GM19035 (cell line): ENCODE measurements at regions not wholly inside any gene's neighbourhood (a gene's known extent, or its start where the extent isn't known, plus 50 kb on each side); places are given as distances from the start of the nearest gene placed in this dataset.
"Not testable (repeated sequence)": the region's sequence is repeated elsewhere in the genome, so short reads cannot be mapped to it uniquely, and the experiment has no call there.

ENCODE experiments used
- ATAC-seq: cut with Tn5 transposase; IDR thresholded peaks from one replicate; pipeline ENCODE4 v1.9.1; 2021; ENCODE audit not compliant: unreplicated experiment

DNA sequence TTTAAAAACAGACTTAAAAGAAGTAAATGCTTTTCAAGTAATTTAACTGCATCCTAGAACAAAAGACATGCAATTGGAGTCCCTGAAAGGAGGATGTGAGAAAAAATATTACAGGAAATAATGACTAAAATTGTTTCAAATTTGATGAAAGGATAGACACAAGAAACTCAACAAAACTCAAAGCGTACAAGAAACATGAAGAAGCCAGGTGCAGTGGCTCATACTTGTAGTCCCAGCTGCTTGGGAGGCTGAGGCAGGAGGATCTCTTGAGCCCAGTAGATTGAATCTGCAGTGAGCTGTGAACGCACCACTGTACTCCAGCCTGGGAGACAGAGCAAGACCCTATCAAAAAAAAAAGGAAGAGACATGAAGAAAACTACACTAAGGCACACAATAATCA lies 118.1 kb upstream of the SLC39A10 start:
- no peak for ATAC-seq

DNA sequence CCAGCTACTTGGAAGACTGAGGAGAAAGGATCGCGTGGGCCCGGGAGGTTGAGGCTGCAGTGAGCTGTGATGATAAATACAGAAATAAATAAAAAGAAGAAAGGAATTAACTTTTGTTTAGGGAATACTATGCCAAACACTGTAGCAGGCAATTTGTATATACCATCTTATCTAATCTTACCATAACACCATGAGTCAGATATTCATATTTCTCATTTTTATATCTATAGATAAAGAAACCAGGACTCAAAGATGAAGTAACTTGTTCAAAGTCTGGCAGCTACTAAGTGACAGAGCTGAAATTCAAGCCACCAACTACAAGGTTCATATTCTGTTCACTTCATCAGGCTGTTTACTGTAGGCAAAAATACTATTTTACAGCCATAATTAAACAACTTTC lies 119.2 kb upstream of the SLC39A10 start:
- ATAC-seq = no peak

DNA sequence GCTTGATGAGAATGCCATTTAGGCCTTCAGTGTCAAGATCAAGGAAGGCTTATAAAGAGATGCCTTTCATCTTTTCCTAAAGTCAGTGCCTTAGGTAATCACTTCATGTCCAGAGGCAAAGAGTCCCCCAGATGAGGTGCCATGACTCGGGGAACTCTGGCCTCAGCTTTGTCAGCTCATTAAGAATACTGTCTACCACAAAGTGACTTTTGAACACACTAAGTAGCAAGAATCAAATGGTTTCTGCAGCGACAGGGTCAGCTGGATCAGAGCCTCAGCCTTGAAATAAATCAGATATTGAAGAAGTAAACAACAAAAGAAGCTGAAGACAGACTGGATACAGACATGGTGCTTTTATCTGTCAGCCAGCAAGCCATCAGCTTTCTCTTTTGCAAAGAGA lies 120.1 kb upstream of the SLC39A10 start:
- ATAC-seq = no peak

DNA sequence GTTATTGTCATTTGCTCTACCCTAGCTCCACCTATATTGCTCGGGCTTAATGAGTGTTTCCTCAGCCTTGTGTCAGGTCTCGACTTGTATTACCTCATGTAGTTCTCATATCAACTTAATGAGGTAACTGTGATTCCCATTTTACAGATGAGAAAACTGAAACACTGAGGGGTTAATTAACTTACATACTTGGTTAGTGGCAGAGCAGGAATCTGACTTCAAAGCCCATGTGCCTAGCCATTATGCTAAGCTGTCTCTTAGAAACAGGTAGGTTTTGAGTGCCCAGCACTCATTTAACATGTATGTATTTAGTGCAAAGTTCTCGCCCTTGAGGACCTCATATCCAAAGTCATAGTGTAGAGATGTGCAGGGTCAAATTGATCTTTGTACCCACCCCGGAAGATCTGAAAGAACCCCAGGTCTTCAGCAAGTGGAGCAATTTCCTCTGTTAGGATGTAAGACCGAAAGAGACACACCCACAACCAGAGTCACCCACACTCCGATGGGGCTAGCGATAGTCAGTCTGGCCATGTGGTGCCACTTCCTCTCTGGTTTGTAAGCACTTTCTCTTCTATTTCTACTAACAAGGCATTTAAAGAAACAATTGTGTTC lies 121.0 kb upstream of the SLC39A10 start:
- ATAC-seq = peak; percentile 84

DNA sequence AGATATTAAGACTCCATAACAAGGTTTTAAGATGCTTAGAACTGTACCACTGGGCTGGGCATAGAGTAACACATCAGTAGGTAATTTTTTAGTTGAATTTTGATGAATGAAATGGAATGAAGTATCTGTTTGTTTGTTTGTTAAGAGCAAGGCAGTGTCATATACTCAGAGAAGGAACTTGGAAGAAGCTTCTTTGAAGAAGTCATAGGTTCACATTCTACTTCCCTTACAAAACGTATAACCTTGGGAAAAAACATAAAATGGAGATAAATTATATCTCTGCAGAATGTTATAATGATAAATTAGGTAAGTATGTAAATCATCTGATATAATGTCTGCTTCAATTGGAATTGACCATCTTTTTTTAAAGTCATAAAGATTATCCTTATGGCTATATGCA lies 122.1 kb upstream of the SLC39A10 start:
- ATAC-seq = no peak

DNA sequence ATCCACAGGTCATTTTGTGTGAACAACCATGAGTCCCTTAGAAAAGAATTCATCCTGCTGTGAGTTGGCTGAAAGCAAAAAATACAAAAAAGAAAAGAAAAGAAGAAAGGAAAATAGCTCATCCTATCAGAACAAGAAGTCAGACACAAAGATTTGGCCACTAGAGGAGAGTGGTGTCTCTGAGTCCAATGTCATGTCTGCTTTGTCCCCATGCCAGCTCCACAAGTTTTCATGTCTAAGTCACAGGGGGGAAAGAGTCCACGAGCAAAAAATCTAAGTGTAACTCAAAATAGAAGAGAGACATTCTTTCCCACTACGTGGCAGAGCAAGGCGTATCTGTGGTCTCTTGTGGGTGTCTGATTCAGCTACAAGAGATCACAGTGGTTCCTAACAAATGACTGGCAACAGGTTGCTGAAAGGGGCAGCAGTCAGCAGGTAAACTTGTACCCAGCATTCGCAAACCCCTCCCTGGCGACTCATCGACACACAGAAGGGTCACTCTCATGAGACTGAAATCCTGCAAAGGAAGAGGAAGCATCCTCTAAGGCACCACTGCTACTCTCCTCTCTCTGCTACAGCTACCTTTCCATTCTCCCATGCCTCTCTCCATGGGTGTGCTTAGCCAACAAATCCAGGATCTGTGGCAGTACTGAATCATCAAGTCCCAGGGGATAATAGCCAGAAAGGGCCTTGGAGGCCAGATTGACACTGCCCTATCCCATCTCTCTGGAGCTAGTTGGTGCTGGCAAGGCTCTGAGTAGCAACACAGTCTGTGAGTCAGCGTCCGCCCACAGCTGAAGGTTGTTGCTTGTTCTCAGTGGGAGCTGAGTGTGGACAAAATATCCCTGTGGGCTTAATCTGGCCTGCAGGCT lies 123.0 kb upstream of the SLC39A10 start:
- peak; percentile 31 for ATAC-seq

DNA sequence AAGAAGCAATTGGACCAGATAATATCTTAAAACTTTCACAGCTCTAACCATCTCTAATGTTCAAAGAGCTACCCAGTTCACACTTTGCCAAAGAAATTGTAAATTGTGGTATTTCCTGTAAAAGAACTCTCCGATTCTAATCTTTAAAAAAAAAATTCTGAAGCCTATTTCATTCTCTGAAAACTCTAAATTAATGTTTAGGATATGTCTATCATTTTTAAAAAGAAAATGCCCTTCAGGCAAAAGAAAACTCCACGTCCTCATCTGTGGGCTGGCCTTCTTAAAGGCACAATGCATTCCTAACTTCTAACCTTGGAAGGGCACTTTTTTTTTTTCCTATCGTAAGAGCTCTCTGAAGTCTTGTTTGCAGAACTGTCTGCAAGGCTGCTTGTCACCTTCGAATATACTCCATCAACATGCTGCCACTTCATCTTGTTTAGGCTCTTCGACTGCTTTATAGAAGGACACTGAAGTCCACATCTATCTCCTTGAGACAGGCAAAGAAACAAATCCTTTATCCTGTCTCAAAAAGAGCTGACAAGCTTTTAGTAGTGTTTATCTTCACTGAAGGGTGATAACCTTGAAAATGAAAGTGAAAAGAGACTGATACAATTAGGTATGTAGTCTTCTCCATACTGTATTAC lies 124.3 kb upstream of the SLC39A10 start:
- peak; percentile 41 for ATAC-seq

DNA sequence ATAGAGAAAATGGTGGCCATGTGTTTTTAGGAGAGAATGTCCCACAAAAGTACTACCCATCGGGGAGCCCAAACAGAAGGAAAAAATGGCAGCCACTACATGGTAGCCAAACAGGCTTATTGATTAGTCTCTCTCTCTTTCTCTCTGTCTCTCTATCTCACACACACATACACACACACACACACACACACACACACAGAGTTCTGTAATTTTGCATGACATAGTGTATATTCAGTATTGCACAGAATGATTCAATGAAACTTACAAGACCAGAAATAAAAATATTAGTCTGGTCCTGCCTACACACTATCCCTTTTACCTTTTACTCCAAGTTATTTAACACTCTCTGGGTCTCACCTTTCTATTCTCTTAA lies 124.8 kb upstream of the SLC39A10 start:
- ATAC-seq = no peak

DNA sequence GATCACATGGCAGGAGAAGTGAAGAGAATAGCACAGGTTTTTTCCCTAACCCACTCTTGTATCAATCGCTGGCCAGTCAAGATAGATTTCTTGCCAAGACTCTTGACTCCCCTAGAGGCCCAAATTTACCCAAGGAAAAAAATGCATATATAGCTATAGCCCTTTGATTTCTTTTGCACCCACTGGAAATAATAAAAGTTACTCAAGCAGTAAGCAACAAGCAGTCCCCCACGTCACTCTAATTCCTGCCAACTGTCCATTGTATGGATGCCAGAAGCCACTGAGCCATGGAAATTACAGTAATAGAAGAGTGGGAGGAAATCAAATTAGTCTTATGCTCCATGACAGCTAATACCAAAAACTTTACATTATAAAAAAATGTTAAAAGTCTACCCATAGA lies 125.3 kb upstream of the SLC39A10 start:
- no peak for ATAC-seq

DNA sequence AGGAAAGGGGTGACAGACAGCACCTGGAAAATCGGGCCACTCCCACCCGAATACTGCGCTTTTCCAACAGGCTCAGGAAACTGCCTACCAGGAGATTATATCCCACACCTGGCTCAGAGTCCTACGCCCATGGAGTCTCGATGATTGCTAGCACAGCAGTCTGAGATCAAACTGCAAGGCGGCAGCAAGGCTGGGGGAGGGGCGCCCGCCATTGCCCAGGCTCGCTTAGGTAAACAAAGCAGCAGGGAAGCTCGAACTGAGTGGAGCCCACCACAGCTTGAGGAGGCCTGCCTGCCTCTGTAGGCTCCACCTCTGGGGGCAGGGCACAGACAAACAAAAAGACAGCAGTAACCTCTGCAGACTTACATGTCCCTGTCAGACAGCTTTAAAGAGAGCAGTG lies 133.8 kb upstream of the SLC39A10 start:
- ATAC-seq = not testable (repeated sequence)

DNA sequence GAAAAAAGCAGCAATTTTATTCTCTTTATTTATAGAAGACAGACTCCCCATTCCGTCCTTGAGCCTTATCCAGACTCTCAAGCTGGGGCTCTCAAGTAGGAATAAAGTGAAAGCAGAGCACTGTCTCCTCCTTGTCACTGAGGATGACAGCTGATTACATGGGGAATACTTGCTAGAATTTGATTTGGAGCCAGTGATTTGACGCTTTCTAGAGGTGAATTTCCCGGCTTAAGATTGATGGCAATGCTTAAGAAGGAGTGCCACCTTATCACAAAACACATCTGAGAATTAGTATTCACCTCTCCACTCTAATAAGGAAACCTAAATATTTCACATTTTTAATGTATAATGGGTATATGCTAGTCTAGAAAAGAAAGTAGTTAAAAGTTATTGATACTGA lies 135.4 kb upstream of the SLC39A10 start:
- ATAC-seq = no peak

DNA sequence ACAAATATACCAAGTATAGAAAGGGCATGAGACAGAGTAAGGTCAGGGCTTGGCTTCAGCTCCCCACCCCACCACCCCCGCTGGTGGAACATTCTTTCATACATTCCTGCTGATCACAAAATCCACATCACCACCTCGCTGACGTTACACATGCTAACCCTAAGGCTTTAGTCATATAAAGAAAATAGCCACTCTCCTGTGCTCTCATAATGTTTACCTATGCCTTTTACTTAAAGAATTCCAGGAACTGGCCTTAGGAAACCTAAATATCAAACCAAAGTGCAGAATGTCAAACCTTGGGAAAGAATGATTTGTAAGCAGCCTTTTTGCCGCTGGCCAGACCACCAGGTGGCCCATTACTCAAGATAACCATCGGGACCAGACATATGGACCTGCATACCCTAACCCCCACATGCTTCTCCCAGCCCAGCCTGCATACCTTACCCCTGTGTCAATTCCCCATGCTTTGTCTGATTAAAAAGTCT lies 136.3 kb upstream of the SLC39A10 start:
- ATAC-seq = no peak

DNA sequence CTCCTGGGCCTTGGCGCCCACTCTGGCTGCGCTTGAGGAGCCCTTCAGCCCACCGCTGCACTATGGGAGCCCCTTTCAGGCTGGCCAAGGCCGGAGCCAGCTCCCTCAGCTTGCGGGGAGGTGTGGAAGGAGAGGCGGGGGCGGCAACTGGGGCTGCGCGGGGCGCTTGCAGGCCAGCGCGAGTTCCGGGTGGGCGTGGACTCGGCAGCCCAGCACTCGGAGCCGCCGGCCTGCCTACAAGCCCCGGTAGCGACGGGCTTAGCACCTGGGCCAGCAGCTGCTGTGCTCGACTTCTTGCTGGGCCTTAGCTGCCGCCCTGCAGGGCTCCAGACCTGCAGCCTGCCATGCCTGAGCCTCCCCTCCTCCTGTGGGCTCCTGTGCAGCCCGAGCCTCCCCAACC lies 141.5 kb upstream of the SLC39A10 start:
- ATAC-seq = no peak

DNA sequence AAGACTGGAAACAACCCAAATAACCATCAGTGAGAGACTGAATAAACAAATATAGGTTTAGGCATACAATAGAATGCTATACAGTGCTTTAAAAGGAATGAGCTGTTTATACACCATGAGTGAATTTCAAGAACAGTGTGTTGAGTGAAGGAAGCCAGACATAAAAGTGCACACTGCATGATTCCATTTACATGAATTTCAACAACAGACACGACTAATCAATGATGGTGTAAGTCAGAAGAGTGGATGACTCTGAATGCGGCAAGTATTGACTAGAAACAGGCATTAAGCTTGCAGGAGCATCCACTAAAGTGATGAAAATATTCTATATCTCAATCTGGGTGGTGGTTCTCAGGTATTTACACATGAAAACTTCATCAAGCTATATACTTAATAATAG lies 142.7 kb upstream of the SLC39A10 start:
- no peak for ATAC-seq

DNA sequence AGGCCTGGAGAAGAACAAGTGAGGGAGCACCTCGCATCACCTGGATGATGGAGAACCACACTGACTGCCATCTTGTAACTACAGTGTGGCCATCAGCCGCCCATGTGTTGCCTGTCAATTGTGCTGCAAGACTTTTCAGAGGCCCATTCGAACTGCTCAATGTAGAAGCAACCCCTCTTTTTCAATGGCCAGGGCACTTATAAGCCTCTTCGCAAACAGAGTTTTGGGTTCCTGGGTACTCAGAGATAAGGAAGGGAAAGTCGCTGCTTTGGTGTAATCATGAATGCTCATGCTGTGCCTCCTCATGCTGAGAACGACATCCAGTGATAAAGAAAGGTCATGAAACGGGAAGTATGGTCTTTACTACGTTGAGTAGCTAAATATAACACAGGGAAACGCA lies 143.9 kb upstream of the SLC39A10 start:
- no peak for ATAC-seq

DNA sequence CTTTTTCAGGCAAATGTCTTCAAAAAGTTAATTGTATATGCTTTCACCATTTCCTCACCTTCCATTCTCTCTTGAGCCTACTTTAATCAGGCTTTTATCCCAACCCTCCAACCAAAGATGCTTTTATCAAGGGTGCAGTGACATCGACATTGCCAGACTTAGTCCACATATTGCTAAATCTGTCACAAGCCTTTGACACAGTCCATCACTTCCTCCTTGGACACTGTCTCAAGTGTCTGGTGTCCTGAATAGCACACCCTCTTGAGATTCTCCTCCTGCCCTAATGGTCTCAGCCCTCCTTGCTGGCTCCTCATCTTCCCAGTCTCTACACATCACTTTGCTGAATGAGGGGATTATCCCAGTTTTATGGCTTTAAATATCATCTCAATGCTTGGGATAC lies 147.5 kb upstream of the SLC39A10 start:
- ATAC-seq = no peak

DNA sequence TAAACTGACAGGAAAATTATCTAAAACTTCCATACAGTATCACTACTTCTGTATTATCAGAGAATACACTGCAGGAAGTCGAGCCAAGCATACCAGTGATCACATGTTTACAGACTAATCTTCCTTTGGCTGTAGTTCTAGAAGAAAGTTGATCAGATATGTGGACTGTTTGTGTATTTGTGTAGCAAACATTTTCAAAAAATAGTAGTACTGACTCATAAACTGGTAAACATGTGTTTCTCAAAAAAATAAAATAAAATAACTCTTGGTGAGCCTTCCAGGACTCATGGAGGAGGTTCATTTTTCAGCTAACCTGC lies 148.9 kb upstream of the SLC39A10 start:
- no peak for ATAC-seq

DNA sequence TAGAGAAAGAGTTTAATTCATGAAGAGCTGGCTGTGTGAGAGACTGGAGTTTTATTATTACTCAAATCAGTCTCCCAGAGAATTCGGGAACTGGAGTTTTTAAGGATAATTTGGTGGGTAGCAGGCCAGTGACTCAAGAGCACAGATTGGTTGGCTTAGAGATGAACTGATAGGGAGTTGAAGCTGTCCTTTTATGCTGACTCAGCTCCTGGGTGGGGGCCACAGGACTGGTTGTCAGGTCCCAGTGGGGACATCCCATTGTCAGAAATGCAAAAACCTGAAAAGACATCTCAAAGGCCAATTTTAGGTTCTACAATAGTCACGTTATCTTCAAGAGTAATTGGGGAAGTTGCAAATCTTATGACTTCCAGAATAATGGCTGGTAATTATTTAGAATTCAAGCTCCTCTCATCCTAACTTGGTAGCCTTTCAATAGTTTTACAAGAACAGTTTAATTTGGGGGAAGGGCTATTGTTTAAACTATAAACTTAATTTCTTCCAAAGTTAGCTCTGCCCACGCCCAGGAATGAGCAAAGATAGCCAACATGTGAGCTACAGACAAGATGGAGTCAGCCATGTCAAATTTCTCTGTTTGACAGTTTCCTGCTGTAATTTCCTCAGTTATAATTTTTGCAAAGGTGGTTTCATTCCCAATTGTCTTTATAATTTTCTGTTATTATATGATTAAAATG lies 149.4 kb upstream of the SLC39A10 start:
- ATAC-seq = no peak

DNA sequence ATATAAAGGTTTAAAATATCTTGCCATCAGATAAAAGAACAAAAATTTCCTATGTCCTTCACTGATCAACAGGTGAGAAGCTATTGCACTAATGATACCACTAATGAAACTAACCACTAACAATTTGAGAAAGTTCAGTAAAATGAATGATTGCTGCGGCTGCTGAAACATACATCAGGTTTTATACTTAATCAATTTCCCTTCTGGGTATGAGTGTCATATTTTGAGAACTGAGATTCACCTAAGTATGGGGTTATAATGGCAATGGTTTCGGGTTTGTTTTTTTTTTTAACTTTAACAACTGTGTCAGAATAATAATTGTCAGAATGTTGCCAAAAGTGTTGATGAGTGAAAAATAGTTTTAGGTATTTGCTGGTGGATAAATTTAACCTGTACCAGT lies 151.3 kb upstream of the SLC39A10 start:
- ATAC-seq = peak; percentile 95

DNA sequence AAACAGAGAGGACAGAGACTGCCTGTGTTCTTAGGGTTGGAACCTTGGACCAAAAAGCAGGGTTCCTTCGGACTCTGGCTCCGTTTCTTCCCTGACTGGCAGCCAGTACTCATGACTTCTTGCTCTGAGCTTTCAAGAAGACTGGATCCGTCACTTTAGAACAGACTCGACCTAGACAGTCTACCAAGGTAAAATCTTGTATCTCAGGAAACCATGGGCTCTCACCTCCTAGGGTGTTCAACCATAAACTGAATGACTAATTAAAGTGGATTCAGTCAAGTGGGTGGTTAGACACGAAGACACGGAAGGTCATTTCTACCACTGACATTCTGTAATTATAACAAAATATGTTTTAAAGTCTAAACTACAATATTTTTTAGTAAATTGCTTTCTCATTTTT lies 153.8 kb upstream of the SLC39A10 start:
- no peak for ATAC-seq

DNA sequence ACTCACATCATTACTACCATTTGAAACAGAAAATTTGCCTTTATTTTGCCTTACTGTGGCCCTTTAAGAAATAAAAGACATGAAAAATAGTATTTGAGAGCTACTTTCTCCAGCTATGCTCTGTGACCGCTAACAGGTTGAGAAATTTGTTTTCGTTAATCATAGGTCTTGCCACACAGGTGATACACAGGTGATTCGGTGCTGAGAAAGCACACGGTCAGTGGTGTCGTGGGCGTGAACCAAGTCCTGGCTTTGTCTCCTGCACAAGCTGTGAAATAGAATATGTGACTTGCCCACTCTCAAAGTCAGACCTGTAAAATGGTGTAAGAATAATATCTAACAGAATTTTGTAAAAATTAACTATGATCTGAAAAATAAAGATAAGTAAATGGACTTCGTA lies 155.3 kb upstream of the SLC39A10 start:
- no peak for ATAC-seq

DNA sequence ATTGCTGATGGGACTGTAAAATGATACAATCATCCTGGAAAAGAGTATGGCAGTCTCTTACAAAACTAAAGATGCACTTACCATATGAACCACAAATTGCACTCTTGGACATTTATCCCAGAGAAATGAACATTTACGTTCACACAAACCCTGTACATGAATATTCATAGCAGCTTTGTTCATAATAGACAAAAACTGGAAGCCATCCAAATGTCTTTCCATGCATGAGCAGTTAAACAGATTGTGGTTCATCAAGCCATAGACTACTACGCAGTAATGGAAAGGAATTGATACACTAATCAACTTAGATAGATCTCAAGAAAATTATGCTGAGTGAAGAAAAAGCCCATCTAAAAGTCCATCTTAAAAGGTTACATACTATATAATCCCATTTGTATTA lies 156.1 kb upstream of the SLC39A10 start:
- no peak for ATAC-seq
